HepG2 (cell line): ENCODE measurements at regions not wholly inside any gene's neighbourhood (a gene's known extent, or its start where the extent isn't known, plus 50 kb on each side); places are given as distances from the start of the nearest gene placed in this dataset.

Source experiments
- ATAC-seq: fragments of 200-7000 bp; cut with Tn5 transposase; 3 replicates; pipeline ENCODE4 v1.9.1; 2020; ENCODE audit warnings: mild to moderate bottlenecking, moderate library complexity
- BruUV-seq: library from RNA; stranded (reverse); fragments of 400-500 nt; replicated peaks from 2 replicates; lab custom pipeline; 2021; lab: Mats Ljungman, UMichigan
- CTCF ChIA-PET: fragments of 300-600 bp; formaldehyde crosslinking; extraction: SDS; loops from one replicate; lab custom pipeline; 2021; ENCODE audit warnings: low total read pairs, inconsistent platforms, low intra/inter-chr PET ratio; lab: Yijun Ruan, JAX
- POLR2A ChIA-PET: fragments of 350-600 bp; sonication (Branson Sonifier 250); formaldehyde crosslinking; loops from one replicate; lab custom pipeline; 2020; ENCODE audit warnings: antibody characterized with exemption, inconsistent platforms; lab: Yijun Ruan, JAX
- DNase-seq: peaks from one replicate; pipeline ENCODE4 v3.0.0-alpha.2; 2015; ENCODE audit warnings: low spot score
- FAIRE-seq: peaks from 3 replicates; lab custom pipeline; 2011; peaks lifted over from hg19 to GRCh38; lab: Jason Lieb, UNC
- H2AFZ ChIP-seq: one replicate; pipeline ENCODE4 v1.6.1; 2011; ENCODE audit warnings: low read length, inconsistent platforms
- H3K27ac ChIP-seq: fragments of 300-600 bp; 3 replicates; pipeline ENCODE4 v1.8.0; 2011; ENCODE audit warnings: mixed run types, mild to moderate bottlenecking, mixed read lengths, low read length, inconsistent platforms; ENCODE audit not compliant: insufficient read depth; ENCODE audit errors: extremely low read length
- H3K27me3 ChIP-seq, 2 experiments: fragments of 200-600 bp in 1 of 2; 2 replicates in 1 of 2; 3 replicates in 1 of 2; pipeline versions ENCODE4 v1.6.0 to v1.8.0; 2011; ENCODE audit warnings: low read length in 2 of 2, mild to moderate bottlenecking in 2 of 2, moderate library complexity in 2 of 2, inconsistent platforms in 1 of 2; ENCODE audit not compliant: insufficient read depth in 2 of 2, control insufficient read depth in 1 of 2
- H3K36me3 ChIP-seq, 2 experiments: fragments of 200-600 bp in 1 of 2; replicated peaks in 1 of 2; 2 replicates in 1 of 2; 3 replicates in 1 of 2; pipeline versions ENCODE4 v1.5.1 to v1.8.0; 2011; ENCODE audit warnings: low read length in 2 of 2, inconsistent platforms in 1 of 2; ENCODE audit not compliant: insufficient read depth in 2 of 2, control insufficient read depth in 1 of 2
- H3K4me1 ChIP-seq: 2 replicates; pipeline ENCODE4 v1.5.1; 2012; ENCODE audit warnings: low read length, inconsistent platforms; ENCODE audit not compliant: insufficient read depth
- H3K4me2 ChIP-seq: 2 replicates; pipeline ENCODE4 v1.6.0; 2011; ENCODE audit warnings: low read depth, low read length, inconsistent platforms
- H3K4me3 ChIP-seq, 3 experiments: fragments of 200-600 bp in 1 of 3; sonication (generic), shearing (Covaris generic) in 1 of 3; replicated peaks in 1 of 3; 2 replicates each; pipeline ENCODE4 v1.5.1; 2011 to 2016; ENCODE audit warnings: low read length in 3 of 3, inconsistent platforms in 2 of 3, low read depth in 2 of 3, mild to moderate bottlenecking in 2 of 3, control low read depth in 1 of 3, mixed read lengths in 1 of 3; ENCODE audit not compliant: insufficient read depth in 1 of 3
- H3K79me2 ChIP-seq: one replicate; pipeline ENCODE4 v1.6.1; 2011; ENCODE audit warnings: low read length, inconsistent platforms; ENCODE audit not compliant: insufficient read depth
- H3K9ac ChIP-seq: 2 replicates; pipeline ENCODE4 v1.6.0; 2011; ENCODE audit warnings: mild to moderate bottlenecking, low read depth, low read length, inconsistent platforms; ENCODE audit not compliant: insufficient read depth
- H3K9me3 ChIP-seq: 2 replicates; pipeline ENCODE4 v1.5.1; 2012; ENCODE audit warnings: mild to moderate bottlenecking, low read length
- H4K20me1 ChIP-seq: 2 replicates; pipeline ENCODE4 v1.6.0; 2011; ENCODE audit warnings: inconsistent platforms, mild to moderate bottlenecking, low read length, moderate library complexity; ENCODE audit not compliant: insufficient read depth
- KLF16 ChIP-seq, 2 experiments: sonication (generic) in 1 of 2; formaldehyde crosslinking in 1 of 2; IDR thresholded peaks; 2 replicates each; pipeline versions ENCODE4 v1.6.1 to v1.8.0; 2016 to 2023; ENCODE audit warnings: missing genetic modification reagents in 2 of 2, missing compliant biosample characterization in 1 of 2
- NFIC ChIP-seq: IDR thresholded peaks from 2 replicates; pipeline ENCODE4 v1.6.1; 2012; ENCODE audit warnings: mild to moderate bottlenecking, low read length, inconsistent platforms
- TEAD2 ChIP-seq: sonication (generic); formaldehyde crosslinking; IDR thresholded peaks from 2 replicates; pipeline ENCODE4 v1.9.0; 2021; ENCODE audit warnings: missing genetic modification reagents
- ZNF432 ChIP-seq: sonication (generic); formaldehyde crosslinking; IDR thresholded peaks from 2 replicates; pipeline ENCODE4 v1.5.0; 2020; ENCODE audit warnings: missing genetic modification reagents, mild to moderate bottlenecking, borderline replicate concordance
- ZNF558 ChIP-seq: sonication (generic); formaldehyde crosslinking; IDR thresholded peaks from 2 replicates; pipeline ENCODE4 v1.9.0; 2022; ENCODE audit warnings: mild to moderate bottlenecking, missing genetic modification reagents, borderline replicate concordance
- in situ Hi-C: cut with HindIII; loops from 2 replicates; pipeline ENCODE4 v1.10.0; 2017; ENCODE audit warnings: low pct_unique_long_range_greater_than_20kb; ENCODE audit not compliant: extremely low pct_ligation_motif_present
- intact Hi-C: fragments of 100-400 bp; cut with micrococcal nuclease; formaldehyde crosslinking; loops from one replicate; pipeline ENCODE4 v1.10.0; 2022; ENCODE audit not compliant: unreplicated experiment
- TF ChIP-seq, protein P1 (sequence below): sonication (generic); formaldehyde crosslinking; IDR thresholded peaks from 2 replicates; pipeline ENCODE4 v1.4.0; 2020; ENCODE audit warnings: low read depth, mild to moderate bottlenecking, missing genetic modification reagents
- TF ChIP-seq, protein P2 (sequence below), 2 experiments: IDR thresholded peaks; 2 replicates each; pipeline ENCODE4 v1.6.1; 2011 to 2012; ENCODE audit warnings: low read length in 2 of 2, borderline replicate concordance in 1 of 2, low read depth in 1 of 2, mild to moderate bottlenecking in 1 of 2, moderate library complexity in 1 of 2
- TF ChIP-seq, protein P3 (sequence below): sonication (generic); formaldehyde crosslinking; IDR thresholded peaks from 2 replicates; pipeline ENCODE4 v1.4.0; 2020; ENCODE audit warnings: mild to moderate bottlenecking, missing genetic modification reagents
- TF ChIP-seq, protein P4 (sequence below): fragments of 450-650 bp; IDR thresholded peaks from 2 replicates; pipeline ENCODE4 v1.6.1; 2016

DNA sequence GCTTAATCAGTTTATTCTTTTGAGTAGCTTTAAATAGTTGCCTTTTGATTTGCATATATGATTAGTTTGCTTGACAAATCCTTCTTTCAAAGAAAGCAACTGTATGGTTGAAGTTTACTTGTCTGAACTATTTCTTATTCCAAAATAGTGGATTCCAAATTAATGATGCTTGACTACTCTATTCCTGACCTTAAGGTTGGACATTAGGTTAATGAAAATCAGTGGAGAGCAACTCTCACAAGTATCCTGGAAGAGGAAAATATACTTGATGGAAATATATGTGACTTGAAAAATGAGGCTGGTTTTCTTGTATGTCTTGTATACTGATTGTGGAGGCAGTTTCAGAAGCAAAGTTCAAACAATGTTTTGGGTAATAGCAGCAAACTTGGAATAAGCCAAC lies 369.2 kb upstream of the PODXL start:
- ATAC-seq: no peak
- intact Hi-C loops (no loop called here), in situ Hi-C loops (no loop called here)
- no peaks in the 10 kb centered on the region for H4K20me1 ChIP-seq
- H3K9ac ChIP-seq: no peak overlapping the region
- no peaks in the 10 kb centered on the region for H3K9me3 ChIP-seq
- DNase-seq: no peak
- H3K27me3 ChIP-seq: peaks cover 0 to 4% of the 10 kb centered on the region in 2 experiments; a peak in 1 of 5 replicates
- ChIA-PET POLR2A (no interaction called here), CTCF (no interaction called here)
- H3K27ac ChIP-seq: no peak overlapping the region
- no peak overlapping the region for H3K4me2 ChIP-seq
- no peak overlapping the region for H3K4me3 ChIP-seq
- no peaks in the 10 kb centered on the region for H3K36me3 ChIP-seq
- no peaks in the 10 kb centered on the region for H3K4me1 ChIP-seq
- TF ChIP-seq ZNF558: no peak
- TF ChIP-seq, protein P1, sequence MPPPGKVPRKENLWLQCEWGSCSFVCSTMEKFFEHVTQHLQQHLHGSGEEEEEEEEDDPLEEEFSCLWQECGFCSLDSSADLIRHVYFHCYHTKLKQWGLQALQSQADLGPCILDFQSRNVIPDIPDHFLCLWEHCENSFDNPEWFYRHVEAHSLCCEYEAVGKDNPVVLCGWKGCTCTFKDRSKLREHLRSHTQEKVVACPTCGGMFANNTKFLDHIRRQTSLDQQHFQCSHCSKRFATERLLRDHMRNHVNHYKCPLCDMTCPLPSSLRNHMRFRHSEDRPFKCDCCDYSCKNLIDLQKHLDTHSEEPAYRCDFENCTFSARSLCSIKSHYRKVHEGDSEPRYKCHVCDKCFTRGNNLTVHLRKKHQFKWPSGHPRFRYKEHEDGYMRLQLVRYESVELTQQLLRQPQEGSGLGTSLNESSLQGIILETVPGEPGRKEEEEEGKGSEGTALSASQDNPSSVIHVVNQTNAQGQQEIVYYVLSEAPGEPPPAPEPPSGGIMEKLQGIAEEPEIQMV (CRISPR knock-in tag): no peak
- no peak for TF ChIP-seq TEAD2 (CRISPR knock-in tag)
- no peak for TF ChIP-seq ZNF432 (CRISPR knock-in tag)
- TF ChIP-seq NFIC: no peak
- TF ChIP-seq, protein P2, sequence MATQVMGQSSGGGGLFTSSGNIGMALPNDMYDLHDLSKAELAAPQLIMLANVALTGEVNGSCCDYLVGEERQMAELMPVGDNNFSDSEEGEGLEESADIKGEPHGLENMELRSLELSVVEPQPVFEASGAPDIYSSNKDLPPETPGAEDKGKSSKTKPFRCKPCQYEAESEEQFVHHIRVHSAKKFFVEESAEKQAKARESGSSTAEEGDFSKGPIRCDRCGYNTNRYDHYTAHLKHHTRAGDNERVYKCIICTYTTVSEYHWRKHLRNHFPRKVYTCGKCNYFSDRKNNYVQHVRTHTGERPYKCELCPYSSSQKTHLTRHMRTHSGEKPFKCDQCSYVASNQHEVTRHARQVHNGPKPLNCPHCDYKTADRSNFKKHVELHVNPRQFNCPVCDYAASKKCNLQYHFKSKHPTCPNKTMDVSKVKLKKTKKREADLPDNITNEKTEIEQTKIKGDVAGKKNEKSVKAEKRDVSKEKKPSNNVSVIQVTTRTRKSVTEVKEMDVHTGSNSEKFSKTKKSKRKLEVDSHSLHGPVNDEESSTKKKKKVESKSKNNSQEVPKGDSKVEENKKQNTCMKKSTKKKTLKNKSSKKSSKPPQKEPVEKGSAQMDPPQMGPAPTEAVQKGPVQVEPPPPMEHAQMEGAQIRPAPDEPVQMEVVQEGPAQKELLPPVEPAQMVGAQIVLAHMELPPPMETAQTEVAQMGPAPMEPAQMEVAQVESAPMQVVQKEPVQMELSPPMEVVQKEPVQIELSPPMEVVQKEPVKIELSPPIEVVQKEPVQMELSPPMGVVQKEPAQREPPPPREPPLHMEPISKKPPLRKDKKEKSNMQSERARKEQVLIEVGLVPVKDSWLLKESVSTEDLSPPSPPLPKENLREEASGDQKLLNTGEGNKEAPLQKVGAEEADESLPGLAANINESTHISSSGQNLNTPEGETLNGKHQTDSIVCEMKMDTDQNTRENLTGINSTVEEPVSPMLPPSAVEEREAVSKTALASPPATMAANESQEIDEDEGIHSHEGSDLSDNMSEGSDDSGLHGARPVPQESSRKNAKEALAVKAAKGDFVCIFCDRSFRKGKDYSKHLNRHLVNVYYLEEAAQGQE (IDR thresholded peaks at IDR 0.05; ENCODE audit: borderline replicate concordance in 1 of 2, low read depth in 1 of 2, low read length in 2 of 2): no peak
- TF ChIP-seq, protein P3, sequence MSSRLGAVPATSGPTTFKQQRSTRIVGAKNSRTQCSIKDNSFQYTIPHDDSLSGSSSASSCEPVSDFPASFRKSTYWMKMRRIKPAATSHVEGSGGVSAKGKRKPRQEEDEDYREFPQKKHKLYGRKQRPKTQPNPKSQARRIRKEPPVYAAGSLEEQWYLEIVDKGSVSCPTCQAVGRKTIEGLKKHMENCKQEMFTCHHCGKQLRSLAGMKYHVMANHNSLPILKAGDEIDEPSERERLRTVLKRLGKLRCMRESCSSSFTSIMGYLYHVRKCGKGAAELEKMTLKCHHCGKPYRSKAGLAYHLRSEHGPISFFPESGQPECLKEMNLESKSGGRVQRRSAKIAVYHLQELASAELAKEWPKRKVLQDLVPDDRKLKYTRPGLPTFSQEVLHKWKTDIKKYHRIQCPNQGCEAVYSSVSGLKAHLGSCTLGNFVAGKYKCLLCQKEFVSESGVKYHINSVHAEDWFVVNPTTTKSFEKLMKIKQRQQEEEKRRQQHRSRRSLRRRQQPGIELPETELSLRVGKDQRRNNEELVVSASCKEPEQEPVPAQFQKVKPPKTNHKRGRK (CRISPR knock-in tag): no peak
- TF ChIP-seq, protein P4, sequence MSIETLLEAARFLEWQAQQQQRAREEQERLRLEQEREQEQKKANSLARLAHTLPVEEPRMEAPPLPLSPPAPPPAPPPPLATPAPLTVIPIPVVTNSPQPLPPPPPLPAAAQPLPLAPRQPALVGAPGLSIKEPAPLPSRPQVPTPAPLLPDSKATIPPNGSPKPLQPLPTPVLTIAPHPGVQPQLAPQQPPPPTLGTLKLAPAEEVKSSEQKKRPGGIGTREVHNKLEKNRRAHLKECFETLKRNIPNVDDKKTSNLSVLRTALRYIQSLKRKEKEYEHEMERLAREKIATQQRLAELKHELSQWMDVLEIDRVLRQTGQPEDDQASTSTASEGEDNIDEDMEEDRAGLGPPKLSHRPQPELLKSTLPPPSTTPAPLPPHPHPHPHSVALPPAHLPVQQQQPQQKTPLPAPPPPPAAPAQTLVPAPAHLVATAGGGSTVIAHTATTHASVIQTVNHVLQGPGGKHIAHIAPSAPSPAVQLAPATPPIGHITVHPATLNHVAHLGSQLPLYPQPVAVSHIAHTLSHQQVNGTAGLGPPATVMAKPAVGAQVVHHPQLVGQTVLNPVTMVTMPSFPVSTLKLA: no peak
- no peak for TF ChIP-seq KLF16 (CRISPR knock-in tag; IDR thresholded peaks at IDR 0.05)
- H3K79me2 ChIP-seq: no peaks in the 10 kb centered on the region
- FAIRE-seq: no peak
- BruUV-seq: no TSS peak
- no peak overlapping the region for H2AFZ ChIP-seq
